ENCODE measurements at regions not wholly inside any gene's neighbourhood (a gene's known extent, or its start where the extent isn't known, plus 50 kb on each side); places are given as distances from the start of the nearest gene placed in this dataset.

GRCh38 chr5:14054111-14054854 is 88.9 kb upstream of the TRIO start:
- 78 to 80% methylated on average over 9 of the region's 9 CpGs for WGBS, 2 donors (ENCODE audit: low coverage in 1 of 2)
- TF ChIP-seq CTCF (IDR thresholded peaks at IDR 0.05) (no peak), EP300 (IDR thresholded peaks at IDR 0.05) (no peak), POLR2A (IDR thresholded peaks at IDR 0.05) (no peak), POLR2AphosphoS5 (IDR thresholded peaks at IDR 0.05) (no peak)
- Histone ChIP-seq H3K4me3 (no peak overlapping the region), H3K27ac (no peak overlapping the region), H3K36me3 (no peaks in the 10 kb centered on the region), H3K4me1 (no peaks in the 10 kb centered on the region), H3K9me3 (peaks cover 0 to 4% (median 0%) of the 10 kb centered on the region in 3 donors), H3K27me3 (no peaks in the 10 kb centered on the region)
- ATAC-seq = no peak

- no peak for ATAC-seq
- Histone ChIP-seq H3K9me3 (peaks cover 0 to 16% (median 0%) of the 10 kb centered on the region in 3 donors), H3K36me3 (no peaks in the 10 kb centered on the region), H3K4me1 (no peaks in the 10 kb centered on the region), H3K27ac (no peak overlapping the region), H3K27me3 (no peaks in the 10 kb centered on the region), H3K4me3 (no peak overlapping the region)
- TF ChIP-seq EP300 (IDR thresholded peaks at IDR 0.05) = no peak
- TF ChIP-seq POLR2AphosphoS5 (IDR thresholded peaks at IDR 0.05) = no peak
- TF ChIP-seq POLR2A (IDR thresholded peaks at IDR 0.05) = no peak
- no peak for TF ChIP-seq CTCF (IDR thresholded peaks at IDR 0.05)
- WGBS, 2 donors (ENCODE audit: low coverage in 1 of 2) = 38 to 40% methylated on average over 4 of the region's 4 CpGs
Observed at GRCh38 chr5:14050821-14051220, 92.3 kb upstream of the TRIO start.

GRCh38 chr5:14048434-14048833 is 94.7 kb upstream of the TRIO start:
- TF ChIP-seq EP300 (IDR thresholded peaks at IDR 0.05) (no peak), POLR2A (IDR thresholded peaks at IDR 0.05) (no peak), CTCF (IDR thresholded peaks at IDR 0.05) (no peak), POLR2AphosphoS5 (IDR thresholded peaks at IDR 0.05) (no peak)
- no peak for ATAC-seq

GRCh38 chr5:14041528-14042192 is 97.2 kb upstream of the DNAH5 start:
- Histone ChIP-seq H3K27ac (no peak overlapping the region), H3K4me1 (peaks cover 0 to 8% (median 7%) of the 10 kb centered on the region in 3 donors), H3K36me3 (no peaks in the 10 kb centered on the region), H3K4me3 (no peak overlapping the region), H3K27me3 (no peaks in the 10 kb centered on the region), H3K9me3 (no peaks in the 10 kb centered on the region)
- no peak for ATAC-seq
- 76 to 81% methylated on average over 4 to 11 of the region's 11 CpGs for WGBS, 2 donors (ENCODE audit: low coverage in 1 of 2)
- TF ChIP-seq POLR2A (IDR thresholded peaks at IDR 0.05) = no peak
- TF ChIP-seq POLR2AphosphoS5 (IDR thresholded peaks at IDR 0.05) = no peak
- TF ChIP-seq CTCF (IDR thresholded peaks at IDR 0.05) = no peak
- TF ChIP-seq EP300 (IDR thresholded peaks at IDR 0.05) = no peak

More at GRCh38 chr5:14048434-14048833, 94.7 kb upstream of the TRIO start:
- Histone ChIP-seq H3K27ac (no peak overlapping the region), H3K4me3 (no peak overlapping the region), H3K27me3 (no peaks in the 10 kb centered on the region), H3K4me1 (no peaks in the 10 kb centered on the region), H3K36me3 (no peaks in the 10 kb centered on the region), H3K9me3 (peaks cover 0 to 16% (median 0%) of the 10 kb centered on the region in 3 donors)

- WGBS, 2 donors (ENCODE audit: low coverage in 1 of 2) = 73 to 76% methylated on average over 3 to 4 of the region's 5 CpGs
- peaks cover 0 to 19% (median 11%) of the 10 kb centered on the region in 3 donors for H3K4me1 ChIP-seq
- H3K27me3 ChIP-seq = no peaks in the 10 kb centered on the region
- no peaks in the 10 kb centered on the region for H3K9me3 ChIP-seq
- H3K36me3 ChIP-seq = no peaks in the 10 kb centered on the region
- ATAC-seq = no peak
- no peak for TF ChIP-seq POLR2A (IDR thresholded peaks at IDR 0.05)
- no peak for TF ChIP-seq POLR2AphosphoS5 (IDR thresholded peaks at IDR 0.05)
- no peak for TF ChIP-seq CTCF (IDR thresholded peaks at IDR 0.05)
- no peak for TF ChIP-seq EP300 (IDR thresholded peaks at IDR 0.05)
- H3K4me3 ChIP-seq = no peak overlapping the region
- no peak overlapping the region for H3K27ac ChIP-seq
Observed at GRCh38 chr5:14040542-14040941, 96.1 kb upstream of the DNAH5 start.
